Endodermal cell (in vitro differentiated cells): ENCODE measurements at regions not wholly inside any gene's neighbourhood (a gene's known extent, or its start where the extent isn't known, plus 50 kb on each side); places are given as distances from the start of the nearest gene placed in this dataset.

Source experiments
- DNase-seq: peaks from one replicate; pipeline ENCODE4 v3.0.0-alpha.2; 2017
- H3K27ac ChIP-seq: 2 replicates; pipeline ENCODE4 v1.5.1; 2013; ENCODE audit warnings: mild to moderate bottlenecking, low read depth, low read length, moderate library complexity
- H3K27me3 ChIP-seq: 2 replicates; pipeline ENCODE4 v1.6.1; 2013; ENCODE audit warnings: mild to moderate bottlenecking, low read length, moderate library complexity; ENCODE audit not compliant: insufficient read depth, control insufficient read depth, poor library complexity, severe bottlenecking
- H3K36me3 ChIP-seq: 2 replicates; pipeline ENCODE4 v1.7.0; 2013; ENCODE audit warnings: mild to moderate bottlenecking, low read length, moderate library complexity; ENCODE audit not compliant: control insufficient read depth, insufficient read depth
- H3K4me1 ChIP-seq: one replicate; pipeline ENCODE4 v1.7.0; 2013; ENCODE audit warnings: low read length; ENCODE audit not compliant: control insufficient read depth, insufficient read depth
- H3K4me3 ChIP-seq: 2 replicates; pipeline ENCODE4 v1.5.1; 2013; ENCODE audit warnings: mild to moderate bottlenecking, low read length, moderate library complexity
- H3K9ac ChIP-seq: 2 replicates; pipeline ENCODE4 v1.6.1; 2013; ENCODE audit warnings: mild to moderate bottlenecking, low read length, moderate library complexity; ENCODE audit not compliant: poor library complexity, severe bottlenecking; ENCODE audit errors: extremely low read depth
- H3K9me3 ChIP-seq: 2 replicates; pipeline ENCODE4 v1.6.1; 2013; ENCODE audit warnings: mild to moderate bottlenecking, low read length, moderate library complexity; ENCODE audit not compliant: control insufficient read depth
- H3K27ac Mint-ChIP-seq: 2 replicates; pipeline ENCODE4 v1.8.0; 2020; ENCODE audit warnings: mixed read lengths
- H3K27me3 Mint-ChIP-seq: 2 replicates; pipeline ENCODE4 v1.8.0; 2021; ENCODE audit warnings: mild to moderate bottlenecking, mixed read lengths; ENCODE audit not compliant: insufficient read depth
- H3K36me3 Mint-ChIP-seq: 2 replicates; pipeline ENCODE4 v1.8.0; 2020; ENCODE audit warnings: low read depth, mixed read lengths
- H3K4me1 Mint-ChIP-seq: 2 replicates; pipeline ENCODE4 v1.8.0; 2020; ENCODE audit warnings: mixed read lengths
- H3K4me3 Mint-ChIP-seq: 2 replicates; pipeline ENCODE4 v1.8.0; 2020; ENCODE audit warnings: mild to moderate bottlenecking, moderate library complexity, mixed read lengths
- H3K9me3 Mint-ChIP-seq: 2 replicates; pipeline ENCODE4 v1.8.0; 2020; ENCODE audit warnings: mild to moderate bottlenecking, mixed read lengths
- WGBS, 2 experiments: methylation state at CpG; one replicate each; pipeline versions ENCODE4 v1.1.5 to v1.1.7; 2013; ENCODE audit warnings: missing lambda C conversion rate in 2 of 2, mixed read lengths in 1 of 2; ENCODE audit not compliant: insufficient coverage in 1 of 2, insufficient read length in 1 of 2; 5-methylcytosine and 5-hydroxymethylcytosine counted together
- TF ChIP-seq, protein P1 (sequence below): fragments of 200-600 bp; sonication (generic); conservative IDR thresholded peaks from 2 replicates; pipeline ENCODE4 v1.5.0; 2021; ENCODE audit warnings: antibody characterized with exemption, mild to moderate bottlenecking

GRCh38 chr18:77736842-77737241, 487.2 kb downstream of the GALR1 start:
- Histone ChIP-seq H3K4me1 (no peaks in the 10 kb centered on the region), H3K4me3 (no peak overlapping the region), H3K27me3 (no peaks in the 10 kb centered on the region), H3K36me3 (no peaks in the 10 kb centered on the region), H3K27ac (peak overlapping the region; percentile 45), H3K9me3 (no peaks in the 10 kb centered on the region), H3K9ac (no peak overlapping the region)
- no peaks in the 10 kb centered on the region for H3K36me3 Mint-ChIP-seq
- 50 to 92% methylated on average over 1 to 3 of the region's 4 CpGs for WGBS, 2 experiments
- no peaks in the 10 kb centered on the region for H3K27me3 Mint-ChIP-seq
- no peak overlapping the region for H3K4me3 Mint-ChIP-seq
- H3K27ac Mint-ChIP-seq, result no peak overlapping the region
- DNase-seq, result no peak
- H3K4me1 Mint-ChIP-seq, result peaks cover 9% of the 10 kb centered on the region
- TF ChIP-seq, protein P1, sequence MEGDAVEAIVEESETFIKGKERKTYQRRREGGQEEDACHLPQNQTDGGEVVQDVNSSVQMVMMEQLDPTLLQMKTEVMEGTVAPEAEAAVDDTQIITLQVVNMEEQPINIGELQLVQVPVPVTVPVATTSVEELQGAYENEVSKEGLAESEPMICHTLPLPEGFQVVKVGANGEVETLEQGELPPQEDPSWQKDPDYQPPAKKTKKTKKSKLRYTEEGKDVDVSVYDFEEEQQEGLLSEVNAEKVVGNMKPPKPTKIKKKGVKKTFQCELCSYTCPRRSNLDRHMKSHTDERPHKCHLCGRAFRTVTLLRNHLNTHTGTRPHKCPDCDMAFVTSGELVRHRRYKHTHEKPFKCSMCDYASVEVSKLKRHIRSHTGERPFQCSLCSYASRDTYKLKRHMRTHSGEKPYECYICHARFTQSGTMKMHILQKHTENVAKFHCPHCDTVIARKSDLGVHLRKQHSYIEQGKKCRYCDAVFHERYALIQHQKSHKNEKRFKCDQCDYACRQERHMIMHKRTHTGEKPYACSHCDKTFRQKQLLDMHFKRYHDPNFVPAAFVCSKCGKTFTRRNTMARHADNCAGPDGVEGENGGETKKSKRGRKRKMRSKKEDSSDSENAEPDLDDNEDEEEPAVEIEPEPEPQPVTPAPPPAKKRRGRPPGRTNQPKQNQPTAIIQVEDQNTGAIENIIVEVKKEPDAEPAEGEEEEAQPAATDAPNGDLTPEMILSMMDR, result no peak
- H3K9me3 Mint-ChIP-seq, result no peaks in the 10 kb centered on the region

- DNase-seq, result no peak
- Mint-ChIP-seq H3K4me3 (no peak overlapping the region), H3K27me3 (no peaks in the 10 kb centered on the region), H3K36me3 (no peaks in the 10 kb centered on the region), H3K9me3 (no peaks in the 10 kb centered on the region), H3K27ac (no peak overlapping the region), H3K4me1 (peaks cover 9% of the 10 kb centered on the region)
- Histone ChIP-seq H3K4me1 (no peaks in the 10 kb centered on the region), H3K36me3 (no peaks in the 10 kb centered on the region), H3K9ac (no peak overlapping the region), H3K27me3 (no peaks in the 10 kb centered on the region), H3K4me3 (no peak overlapping the region), H3K27ac (peak overlapping the region; percentile 45), H3K9me3 (no peaks in the 10 kb centered on the region)
- TF ChIP-seq, protein P1, result no peak
- WGBS, 2 experiments, result 71 to 92% methylated on average over 4 to 7 of the region's 7 CpGs
Measured at GRCh38 chr18:77737405-77737804, 487.8 kb downstream of the GALR1 start.

DNA sequence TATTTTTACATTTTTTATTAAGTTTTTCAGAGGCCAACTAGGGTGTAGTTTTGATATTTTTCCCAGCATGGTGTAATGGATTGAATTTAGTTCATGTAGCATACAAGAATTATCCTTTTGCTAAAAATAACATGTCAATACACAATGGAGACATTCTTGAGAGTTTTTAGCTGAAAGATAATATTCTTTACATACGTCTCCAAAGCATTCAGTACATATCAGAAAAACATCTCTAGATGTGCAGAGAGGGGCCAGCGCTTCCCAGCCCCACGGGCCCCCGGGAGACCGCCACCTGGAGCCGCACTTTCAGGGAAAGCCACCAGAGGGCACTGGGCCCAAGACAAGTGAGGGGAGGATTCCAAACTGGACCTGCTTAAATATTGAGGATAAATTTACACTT, 499.4 kb downstream of the GALR1 start:
- H3K36me3 Mint-ChIP-seq, result no peaks in the 10 kb centered on the region
- H3K4me1 ChIP-seq, result no peaks in the 10 kb centered on the region
- TF ChIP-seq, protein P1, result peak; percentile 92
- H3K27me3 Mint-ChIP-seq, result peaks cover 2% of the 10 kb centered on the region
- 50% methylated on average over 6 of the region's 6 CpGs; no CpG with 5 or more reads in 1 of the 2 experiments for WGBS, 2 experiments
- H3K36me3 ChIP-seq, result no peaks in the 10 kb centered on the region
- no peak overlapping the region for H3K4me3 ChIP-seq
- H3K9ac ChIP-seq, result no peak overlapping the region
- H3K27ac ChIP-seq, result no peak overlapping the region
- no peak overlapping the region for H3K4me3 Mint-ChIP-seq
- H3K27ac Mint-ChIP-seq, result no peak overlapping the region
- H3K27me3 ChIP-seq, result no peaks in the 10 kb centered on the region
- peak; percentile 84 for DNase-seq
- no peaks in the 10 kb centered on the region for H3K9me3 ChIP-seq
- peaks cover 19% of the 10 kb centered on the region for H3K4me1 Mint-ChIP-seq
- no peaks in the 10 kb centered on the region for H3K9me3 Mint-ChIP-seq
